ENCODE measurements at regions not wholly inside any gene's neighbourhood (a gene's known extent, or its start where the extent isn't known, plus 50 kb on each side); places are given as distances from the start of the nearest gene placed in this dataset.

- no peak overlapping the region for H3K9ac ChIP-seq (ENCODE audit: low read depth, low read length)
- no peaks in the 10 kb centered on the region for H3K79me1 ChIP-seq (ENCODE audit: low read depth in 1 of 2, low read length in 2 of 2)
- no TSS peak for BruUV-seq (replicated peaks)
- H2AFZ ChIP-seq (replicated peaks; ENCODE audit: low read length, poor library complexity): no peak overlapping the region
- no peak overlapping the region for H2BK15ac ChIP-seq (ENCODE audit: low read depth, low read length)
- POLR2A ChIA-PET (ENCODE audit: unreplicated experiment): no interaction called here
- in situ Hi-C loops (cut with MboI; ENCODE audit: low sequenced_read_pairs): no loop called here
- no peak overlapping the region for H4K8ac ChIP-seq (ENCODE audit: low read depth in 2 of 2, low read length in 2 of 2)
- H3K4me3 ChIP-seq (ENCODE audit: insufficient read depth, low read depth, low read length): no peak overlapping the region
- CTCF ChIA-PET: no interaction called here
- no peak overlapping the region for H2BK120ac ChIP-seq (ENCODE audit: low read depth, low read length)
- no peaks in the 10 kb centered on the region for H3K36me3 ChIP-seq (ENCODE audit: control insufficient read depth, insufficient read depth, low read length)
- no peak overlapping the region for H2BK20ac ChIP-seq (ENCODE audit: low read depth, low read length)
- no peaks in the 10 kb centered on the region for H3K4me1 ChIP-seq (ENCODE audit: control insufficient read depth, insufficient read depth, low read length)
- no peak overlapping the region for H3K27ac ChIP-seq (ENCODE audit: insufficient read depth, low read length)
- H2AK5ac ChIP-seq (ENCODE audit: low read depth, low read length): no peak overlapping the region
- H3K27me3 ChIP-seq (ENCODE audit: control insufficient read depth, insufficient read depth, low read length): no peaks in the 10 kb centered on the region
- no peak overlapping the region for H4K5ac ChIP-seq (ENCODE audit: low read depth, low read length)
- H3K9me1 ChIP-seq (ENCODE audit: insufficient read depth, low read length): no peaks in the 10 kb centered on the region
- TF ChIP-seq RCOR1 (IDR thresholded peaks at IDR 0.05; ENCODE audit: insufficient replicate concordance, low read length): no peak
- no peak for TF ChIP-seq USF2 (IDR thresholded peaks at IDR 0.05; ENCODE audit: low read depth, low read length)
- TF ChIP-seq SMC3 (IDR thresholded peaks at IDR 0.05; ENCODE audit: low read depth, low read length): no peak
- no peak for TF ChIP-seq ELK1 (IDR thresholded peaks at IDR 0.05; ENCODE audit: borderline replicate concordance, low read depth, low read length)
- no peak for TF ChIP-seq RAD21 (IDR thresholded peaks at IDR 0.05; ENCODE audit: low read length)
- TF ChIP-seq POLR2A (IDR thresholded peaks at IDR 0.05; ENCODE audit: low read depth, low read length): no peak
- no peak for TF ChIP-seq RFX5 (IDR thresholded peaks at IDR 0.05; ENCODE audit: low read depth, low read length)
- TF ChIP-seq CTCF (conservative IDR thresholded peaks at IDR 0.05; ENCODE audit: low read depth, low read length): no peak
- no peak for TF ChIP-seq CEBPB (IDR thresholded peaks at IDR 0.05; ENCODE audit: low read depth, low read length)
- no peak for TF ChIP-seq MXI1 (IDR thresholded peaks at IDR 0.05; ENCODE audit: borderline replicate concordance, low read depth, low read length)
- TF ChIP-seq NFE2L2 (IDR thresholded peaks at IDR 0.05; ENCODE audit: low read depth, low read length): no peak
- no peak overlapping the region for H3K56ac ChIP-seq (ENCODE audit: extremely low read depth, insufficient read depth, low read length)
- H2AK9ac ChIP-seq (replicated peaks; ENCODE audit: low read depth, low read length, poor library complexity): no peak overlapping the region
- intact Hi-C loops (cut with micrococcal nuclease): no loop called here
- ATAC-seq (ENCODE audit: low read depth) (no peak), DNase-seq (no peak)
- H3K18ac ChIP-seq (ENCODE audit: low read depth, low read length): no peak overlapping the region
- no peaks in the 10 kb centered on the region for H3K9me3 ChIP-seq (ENCODE audit: control insufficient read depth, insufficient read depth, low read length)
- 27% methylated on average over 14 of the region's 24 CpGs; no CpG with 5 or more reads in 1 of the 2 experiments for WGBS, 2 experiments (ENCODE audit: extremely low coverage in 2 of 2, insufficient read length in 1 of 2)
- H4K20me1 ChIP-seq (ENCODE audit: insufficient read depth, low read length): no peaks in the 10 kb centered on the region
- dilution Hi-C loops (cut with HindIII; ENCODE audit: low sequenced_read_pairs, unreplicated experiment): no loop called here
- H4K91ac ChIP-seq (ENCODE audit: insufficient read depth, low read depth, low read length): no peak overlapping the region
- H2BK5ac ChIP-seq (ENCODE audit: low read depth, low read length, poor library complexity, severe bottlenecking): no peak overlapping the region
- no peak overlapping the region for H3K4me2 ChIP-seq (ENCODE audit: low read depth, low read length)
- H3K14ac ChIP-seq (replicated peaks; ENCODE audit: low read depth, low read length): no peak overlapping the region
- H3K4ac ChIP-seq (ENCODE audit: low read depth, low read length): no peak overlapping the region
- H3K23ac ChIP-seq (ENCODE audit: low read depth, low read length): no peak overlapping the region
These were observed 160.7 kb downstream of the IRX5 start for GRCh38 chr16:55091213-55091870.

Measured in IMR-90 (cell line).